ENCODE measurements at regions not wholly inside any gene's neighbourhood (a gene's known extent, or its start where the extent isn't known, plus 50 kb on each side); places are given as distances from the start of the nearest gene placed in this dataset.

DNA sequence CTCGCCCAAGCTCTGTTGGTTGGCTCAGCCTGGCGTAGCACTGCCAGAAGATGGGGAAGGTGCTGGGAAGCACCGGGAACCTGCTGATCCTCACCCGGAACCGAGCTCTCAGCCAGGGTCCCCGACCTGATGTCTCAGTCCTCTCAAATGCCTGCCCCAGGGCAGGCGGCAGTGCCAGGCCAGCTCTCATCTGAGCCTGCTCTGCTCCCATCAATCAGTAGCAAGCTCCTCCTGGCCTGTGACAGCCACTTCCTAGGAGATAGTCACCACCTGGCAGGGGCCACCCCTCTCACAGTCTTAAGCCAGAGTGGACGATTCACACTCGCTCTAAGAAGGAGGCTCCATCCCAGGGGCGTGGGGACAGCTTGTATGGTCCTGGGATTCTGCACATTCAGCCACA is 62.0 kb downstream of the ENGASE start:
- peaks cover 97% of the 10 kb centered on the region for H3K27me3 ChIP-seq

More for the DNA sequence above, 62.0 kb downstream of the ENGASE start:
- no peaks in the 10 kb centered on the region for H3K36me3 ChIP-seq
- TF ChIP-seq POLR2AphosphoS5 (IDR thresholded peaks at IDR 0.05), result no peak
- no peak for TF ChIP-seq EP300 (IDR thresholded peaks at IDR 0.05)
- TF ChIP-seq, protein P1, sequence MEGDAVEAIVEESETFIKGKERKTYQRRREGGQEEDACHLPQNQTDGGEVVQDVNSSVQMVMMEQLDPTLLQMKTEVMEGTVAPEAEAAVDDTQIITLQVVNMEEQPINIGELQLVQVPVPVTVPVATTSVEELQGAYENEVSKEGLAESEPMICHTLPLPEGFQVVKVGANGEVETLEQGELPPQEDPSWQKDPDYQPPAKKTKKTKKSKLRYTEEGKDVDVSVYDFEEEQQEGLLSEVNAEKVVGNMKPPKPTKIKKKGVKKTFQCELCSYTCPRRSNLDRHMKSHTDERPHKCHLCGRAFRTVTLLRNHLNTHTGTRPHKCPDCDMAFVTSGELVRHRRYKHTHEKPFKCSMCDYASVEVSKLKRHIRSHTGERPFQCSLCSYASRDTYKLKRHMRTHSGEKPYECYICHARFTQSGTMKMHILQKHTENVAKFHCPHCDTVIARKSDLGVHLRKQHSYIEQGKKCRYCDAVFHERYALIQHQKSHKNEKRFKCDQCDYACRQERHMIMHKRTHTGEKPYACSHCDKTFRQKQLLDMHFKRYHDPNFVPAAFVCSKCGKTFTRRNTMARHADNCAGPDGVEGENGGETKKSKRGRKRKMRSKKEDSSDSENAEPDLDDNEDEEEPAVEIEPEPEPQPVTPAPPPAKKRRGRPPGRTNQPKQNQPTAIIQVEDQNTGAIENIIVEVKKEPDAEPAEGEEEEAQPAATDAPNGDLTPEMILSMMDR (IDR thresholded peaks at IDR 0.05), result no peak
- TF ChIP-seq POLR2A (IDR thresholded peaks at IDR 0.05), result no peak
- H3K4me3 ChIP-seq, result no peak overlapping the region
- peaks cover 0 to 10% (median 0%) of the 10 kb centered on the region in 3 donors for H3K4me1 ChIP-seq
- no peaks in the 10 kb centered on the region for H3K9me3 ChIP-seq
- ATAC-seq, result no peak
- 77% methylated on average over 4 of the region's 10 CpGs; no CpG with 5 or more reads in 1 of the 2 donors for whole genome bisulfite sequencing, 2 donors (ENCODE audit: low coverage in 1 of 2)
- H3K27ac ChIP-seq, result no peak overlapping the region
